ENCODE measurements at regions not wholly inside any gene's neighbourhood (a gene's known extent, or its start where the extent isn't known, plus 50 kb on each side); places are given as distances from the start of the nearest gene placed in this dataset.
"Not testable (repeated sequence)": the region's sequence is repeated elsewhere in the genome, so short reads cannot be mapped to it uniquely, and the experiment has no call there.

- no peaks in the 10 kb centered on the region for H3K27me3 ChIP-seq
- WGBS, 2 donors (ENCODE audit: low coverage in 1 of 2) = 27 to 45% methylated on average over 3 of the region's 3 CpGs
- ATAC-seq = no peak
Observed at GRCh38 chr10:85493703-85494102, 872.9 kb downstream of the GRID1 start.

GRCh38 chr10:85504641-85505040 lies 862.0 kb downstream of the GRID1 start:
- WGBS, 2 donors (ENCODE audit: low coverage in 1 of 2) = 93 to 100% methylated on average over 1 to 3 of the region's 10 CpGs
- H3K4me1 ChIP-seq, H3K36me3 ChIP-seq, H3K4me3 ChIP-seq, H3K27ac ChIP-seq, ATAC-seq, H3K27me3 ChIP-seq: not testable (repeated sequence)
- peaks cover 0 to 28% (median 0%) of the 10 kb centered on the region in 3 donors for H3K9me3 ChIP-seq

More at GRCh38 chr10:85493703-85494102, 872.9 kb downstream of the GRID1 start:
- no peaks in the 10 kb centered on the region for H3K4me1 ChIP-seq
- no peak for TF ChIP-seq EP300 (IDR thresholded peaks at IDR 0.05)
- no peak for TF ChIP-seq CTCF (IDR thresholded peaks at IDR 0.05)
- TF ChIP-seq POLR2AphosphoS5 (IDR thresholded peaks at IDR 0.05) = no peak
- TF ChIP-seq POLR2A (IDR thresholded peaks at IDR 0.05) = no peak
- H3K27ac ChIP-seq = no peak overlapping the region
- no peak overlapping the region for H3K4me3 ChIP-seq
- no peaks in the 10 kb centered on the region for H3K36me3 ChIP-seq
- H3K9me3 ChIP-seq = no peaks in the 10 kb centered on the region

- TF ChIP-seq POLR2A (IDR thresholded peaks at IDR 0.05) (no peak), CTCF (IDR thresholded peaks at IDR 0.05) (no peak), POLR2AphosphoS5 (IDR thresholded peaks at IDR 0.05) (no peak), EP300 (IDR thresholded peaks at IDR 0.05) (no peak)
- Histone ChIP-seq H3K4me1 (no peaks in the 10 kb centered on the region), H3K36me3 (no peaks in the 10 kb centered on the region), H3K9me3 (peaks cover 0 to 20% (median 0%) of the 10 kb centered on the region in 3 donors), H3K27ac (no peak overlapping the region), H3K4me3 (no peak overlapping the region), H3K27me3 (peaks cover 11% of the 10 kb centered on the region)
- WGBS, 2 donors (ENCODE audit: low coverage in 1 of 2) = 91% methylated on average over 1 of the region's 2 CpGs; no CpG with 5 or more reads in 1 of the 2 donors
- no peak for ATAC-seq
Observed at GRCh38 chr10:85508159-85508558, 858.4 kb downstream of the GRID1 start.

- Histone ChIP-seq H3K27ac (no peak overlapping the region), H3K36me3 (no peaks in the 10 kb centered on the region), H3K9me3 (no peaks in the 10 kb centered on the region), H3K4me3 (no peak overlapping the region), H3K4me1 (no peaks in the 10 kb centered on the region), H3K27me3 (peaks cover 11% of the 10 kb centered on the region)
- TF ChIP-seq POLR2A (IDR thresholded peaks at IDR 0.05) = no peak
- TF ChIP-seq POLR2AphosphoS5 (IDR thresholded peaks at IDR 0.05) = no peak
- no peak for TF ChIP-seq CTCF (IDR thresholded peaks at IDR 0.05)
- TF ChIP-seq EP300 (IDR thresholded peaks at IDR 0.05) = no peak
- 66 to 82% methylated on average over 4 to 5 of the region's 5 CpGs for WGBS, 2 donors (ENCODE audit: low coverage in 1 of 2)
- no peak for ATAC-seq
Observed at GRCh38 chr10:85510682-85511081, 855.9 kb downstream of the GRID1 start.

- Histone ChIP-seq H3K36me3 (no peaks in the 10 kb centered on the region), H3K4me3 (no peak overlapping the region), H3K27me3 (peaks cover 11% of the 10 kb centered on the region), H3K4me1 (no peaks in the 10 kb centered on the region), H3K9me3 (no peaks in the 10 kb centered on the region), H3K27ac (no peak overlapping the region)
- no peak for ATAC-seq
- WGBS, 2 donors (ENCODE audit: low coverage in 1 of 2) = 67 to 100% methylated on average over 1 of the region's 1 CpG
- TF ChIP-seq POLR2A (IDR thresholded peaks at IDR 0.05) (no peak), CTCF (IDR thresholded peaks at IDR 0.05) (no peak), EP300 (IDR thresholded peaks at IDR 0.05) (no peak), POLR2AphosphoS5 (IDR thresholded peaks at IDR 0.05) (no peak)
Observed at GRCh38 chr10:85513436-85513835, 853.2 kb downstream of the GRID1 start.

All from gastroesophageal sphincter (tissue), 4 donors.